Fibroblast of lung (primary cell): ENCODE measurements at regions not wholly inside any gene's neighbourhood (a gene's known extent, or its start where the extent isn't known, plus 50 kb on each side); places are given as distances from the start of the nearest gene placed in this dataset.

Source experiments
- DNase-seq, 2 donors: peaks; one replicate each; pipeline versions ENCODE4 v3.0.0 to v3.0.0-alpha.2; 2010; ENCODE audit warnings: low read depth in 2 of 2
- H2AFZ ChIP-seq: 2 replicates; pipeline ENCODE4 v1.5.1; 2012; ENCODE audit warnings: low read length, control low read depth, inconsistent platforms
- H3K27ac ChIP-seq: 2 replicates; pipeline ENCODE4 v1.5.1; 2011; ENCODE audit warnings: low read length, control low read depth; ENCODE audit not compliant: insufficient read depth
- H3K27me3 ChIP-seq: 2 replicates; pipeline ENCODE4 v1.5.1; 2011; ENCODE audit warnings: mild to moderate bottlenecking, low read length; ENCODE audit not compliant: control insufficient read depth, insufficient read depth
- H3K36me3 ChIP-seq: 2 replicates; pipeline ENCODE4 v1.5.1; 2011; ENCODE audit warnings: low read length; ENCODE audit not compliant: control insufficient read depth, insufficient read depth
- H3K4me1 ChIP-seq: 2 replicates; pipeline ENCODE4 v1.5.1; 2011; ENCODE audit warnings: low read length; ENCODE audit not compliant: control insufficient read depth, insufficient read depth; ENCODE audit errors: extremely low read depth
- H3K4me2 ChIP-seq: 2 replicates; pipeline ENCODE4 v1.5.1; 2011; ENCODE audit warnings: low read length, control low read depth; ENCODE audit not compliant: insufficient read depth; ENCODE audit errors: extremely low read depth
- H3K4me3 ChIP-seq, 4 experiments: fragments of 200-600 bp in 1 of 4; sonication (generic) in 1 of 4; replicated peaks in 1 of 4; 2 replicates each; pipeline ENCODE4 v1.5.1; 2011 to 2016; ENCODE audit warnings: low read length in 4 of 4, low read depth in 3 of 4, mild to moderate bottlenecking in 3 of 4, control low read depth in 2 of 4, inconsistent platforms in 1 of 4, mixed read lengths in 1 of 4; ENCODE audit not compliant: insufficient read depth in 1 of 4; ENCODE audit errors: control extremely low read depth in 1 of 4
- H3K79me2 ChIP-seq: 2 replicates; pipeline ENCODE4 v1.5.1; 2012; ENCODE audit warnings: mild to moderate bottlenecking, low read length, inconsistent platforms; ENCODE audit not compliant: control insufficient read depth, insufficient read depth
- H3K9ac ChIP-seq: 2 replicates; pipeline ENCODE4 v1.5.1; 2011; ENCODE audit warnings: mild to moderate bottlenecking, low read length, control low read depth; ENCODE audit not compliant: insufficient read depth
- H3K9me3 ChIP-seq: 2 replicates; pipeline ENCODE4 v1.5.1; 2012; ENCODE audit warnings: low read depth, low read length; ENCODE audit not compliant: control insufficient read depth, insufficient read depth
- H4K20me1 ChIP-seq: 2 replicates; pipeline ENCODE4 v1.5.1; 2011; ENCODE audit warnings: low read length; ENCODE audit not compliant: control insufficient read depth, insufficient read depth; ENCODE audit errors: extremely low read depth
- EZH2 ChIP-seq: IDR thresholded peaks from 2 replicates; pipeline ENCODE4 v1.5.1; 2012; ENCODE audit warnings: low read length, control low read depth, mild to moderate bottlenecking; ENCODE audit errors: missing control alignments
- TF ChIP-seq, protein P1 (sequence below), 2 donors: IDR thresholded peaks in 1 of 2; conservative IDR thresholded peaks in 1 of 2; 1 replicate in 1 of 2; 2 replicates in 1 of 2; pipeline ENCODE4 v1.5.1; 2011 to 2012; ENCODE audit warnings: low read length in 2 of 2, control low read depth in 1 of 2, inconsistent platforms in 1 of 2, low read depth in 1 of 2, mild to moderate bottlenecking in 1 of 2

DNA sequence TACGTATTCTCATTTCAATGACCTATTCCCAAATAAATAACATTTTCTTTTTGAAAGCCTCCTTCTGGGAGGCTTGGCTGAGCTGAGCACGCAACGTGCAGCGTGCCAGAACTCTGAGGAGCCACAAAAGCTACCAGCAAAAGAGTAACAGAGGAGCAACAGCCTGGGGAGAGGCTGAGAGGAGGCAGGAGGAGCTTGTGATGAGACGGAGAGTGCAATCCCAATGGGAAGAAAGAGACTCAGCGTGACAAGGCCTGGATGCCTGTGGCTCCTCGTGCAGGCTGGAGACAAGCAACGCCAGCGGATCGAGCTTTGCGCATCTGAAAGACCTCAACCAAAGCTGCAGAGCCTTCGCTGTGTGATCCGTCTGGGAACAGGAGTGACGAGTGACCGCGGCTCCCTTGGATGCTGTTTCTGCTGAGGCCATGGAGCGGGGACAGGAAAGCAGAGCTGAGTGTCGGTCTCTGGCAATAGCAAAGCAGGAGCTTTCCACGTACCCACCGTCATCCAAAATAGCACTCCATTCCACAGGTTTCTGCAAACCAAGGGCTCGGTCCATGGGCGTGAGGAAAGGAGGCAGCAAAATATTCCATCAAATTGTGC, 171.7 kb upstream of the PFKP start:
- H3K4me1 ChIP-seq, result no peaks in the 10 kb centered on the region

DNA sequence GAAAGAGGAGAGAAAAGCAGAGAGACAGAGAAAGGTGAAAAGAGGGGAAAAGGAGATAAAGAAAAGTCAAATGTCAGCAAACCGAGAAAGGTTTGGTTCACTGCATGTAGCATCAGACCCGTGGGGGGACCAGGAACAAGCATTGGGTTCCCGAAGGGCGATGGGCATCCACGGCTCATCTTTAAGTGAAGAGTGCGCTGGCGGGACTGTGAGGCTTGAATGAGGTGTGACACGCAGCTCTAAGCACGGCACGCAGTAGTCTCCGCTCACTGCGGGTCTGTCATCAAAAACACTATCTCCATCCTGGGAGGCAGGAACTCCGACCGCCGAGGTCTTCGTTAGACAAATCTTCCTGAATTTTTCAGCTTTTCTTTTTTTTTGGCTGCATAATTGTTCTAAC, 173.4 kb upstream of the PFKP start:
- TF ChIP-seq, protein P1, sequence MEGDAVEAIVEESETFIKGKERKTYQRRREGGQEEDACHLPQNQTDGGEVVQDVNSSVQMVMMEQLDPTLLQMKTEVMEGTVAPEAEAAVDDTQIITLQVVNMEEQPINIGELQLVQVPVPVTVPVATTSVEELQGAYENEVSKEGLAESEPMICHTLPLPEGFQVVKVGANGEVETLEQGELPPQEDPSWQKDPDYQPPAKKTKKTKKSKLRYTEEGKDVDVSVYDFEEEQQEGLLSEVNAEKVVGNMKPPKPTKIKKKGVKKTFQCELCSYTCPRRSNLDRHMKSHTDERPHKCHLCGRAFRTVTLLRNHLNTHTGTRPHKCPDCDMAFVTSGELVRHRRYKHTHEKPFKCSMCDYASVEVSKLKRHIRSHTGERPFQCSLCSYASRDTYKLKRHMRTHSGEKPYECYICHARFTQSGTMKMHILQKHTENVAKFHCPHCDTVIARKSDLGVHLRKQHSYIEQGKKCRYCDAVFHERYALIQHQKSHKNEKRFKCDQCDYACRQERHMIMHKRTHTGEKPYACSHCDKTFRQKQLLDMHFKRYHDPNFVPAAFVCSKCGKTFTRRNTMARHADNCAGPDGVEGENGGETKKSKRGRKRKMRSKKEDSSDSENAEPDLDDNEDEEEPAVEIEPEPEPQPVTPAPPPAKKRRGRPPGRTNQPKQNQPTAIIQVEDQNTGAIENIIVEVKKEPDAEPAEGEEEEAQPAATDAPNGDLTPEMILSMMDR (conservative IDR thresholded peaks at IDR 0.05 in 1 of 2, IDR thresholded peaks at IDR 0.05 in 1 of 2; ENCODE audit: low read depth in 1 of 2, low read length in 2 of 2), result no peak
- no peak for TF ChIP-seq EZH2
- Histone ChIP-seq H3K4me1 (no peaks in the 10 kb centered on the region), H4K20me1 (no peaks in the 10 kb centered on the region), H3K27me3 (no peaks in the 10 kb centered on the region), H3K79me2 (no peaks in the 10 kb centered on the region), H3K27ac (no peak overlapping the region), H3K9me3 (no peaks in the 10 kb centered on the region), H2AFZ (no peak overlapping the region), H3K36me3 (no peaks in the 10 kb centered on the region), H3K4me2 (no peak overlapping the region), H3K4me3 (no peak overlapping the region), H3K9ac (no peak overlapping the region)
- no peak for DNase-seq

More for the DNA sequence above, 171.7 kb upstream of the PFKP start:
- Histone ChIP-seq H3K27ac (no peak overlapping the region), H3K9me3 (no peaks in the 10 kb centered on the region), H2AFZ (no peak overlapping the region), H4K20me1 (no peaks in the 10 kb centered on the region), H3K4me2 (no peak overlapping the region), H3K27me3 (no peaks in the 10 kb centered on the region), H3K4me3 (no peak overlapping the region), H3K9ac (no peak overlapping the region), H3K36me3 (no peaks in the 10 kb centered on the region), H3K79me2 (no peaks in the 10 kb centered on the region)
- DNase-seq, result no peak
- no peak for TF ChIP-seq EZH2
- TF ChIP-seq, protein P1 (conservative IDR thresholded peaks at IDR 0.05 in 1 of 2, IDR thresholded peaks at IDR 0.05 in 1 of 2; ENCODE audit: low read depth in 1 of 2, low read length in 2 of 2), result no peak

GRCh38 chr10:2893158-2893845, 174.0 kb upstream of the PFKP start:
- H3K4me1 ChIP-seq, result no peaks in the 10 kb centered on the region
- no peak overlapping the region for H2AFZ ChIP-seq
- no peak overlapping the region for H3K9ac ChIP-seq
- no peak overlapping the region for H3K4me3 ChIP-seq
- no peaks in the 10 kb centered on the region for H4K20me1 ChIP-seq
- no peaks in the 10 kb centered on the region for H3K9me3 ChIP-seq
- no peak overlapping the region for H3K27ac ChIP-seq
- TF ChIP-seq EZH2, result no peak
- TF ChIP-seq, protein P1 (conservative IDR thresholded peaks at IDR 0.05 in 1 of 2, IDR thresholded peaks at IDR 0.05 in 1 of 2; ENCODE audit: low read depth in 1 of 2, low read length in 2 of 2), result no peak
- no peaks in the 10 kb centered on the region for H3K36me3 ChIP-seq
- DNase-seq, result no peak
- H3K4me2 ChIP-seq, result no peak overlapping the region
- no peaks in the 10 kb centered on the region for H3K79me2 ChIP-seq
- no peaks in the 10 kb centered on the region for H3K27me3 ChIP-seq
